Lower leg skin (tissue), 3 donors: ENCODE measurements at regions not wholly inside any gene's neighbourhood (a gene's known extent, or its start where the extent isn't known, plus 50 kb on each side); places are given as distances from the start of the nearest gene placed in this dataset.

ENCODE experiments used
- CTCF ChIP-seq, 3 donors: fragments of 450-650 bp; IDR thresholded peaks; one replicate each; pipeline ENCODE4 v1.5.1; 2016; ENCODE audit warnings: antibody characterized with exemption in 3 of 3, mild to moderate bottlenecking in 3 of 3, moderate library complexity in 2 of 3
- POLR2A ChIP-seq, 2 donors: fragments of 450-650 bp; IDR thresholded peaks; one replicate each; pipeline ENCODE4 v1.6.1; 2016 to 2017; ENCODE audit warnings: antibody characterized with exemption in 2 of 2, mild to moderate bottlenecking in 1 of 2, moderate library complexity in 1 of 2

DNA sequence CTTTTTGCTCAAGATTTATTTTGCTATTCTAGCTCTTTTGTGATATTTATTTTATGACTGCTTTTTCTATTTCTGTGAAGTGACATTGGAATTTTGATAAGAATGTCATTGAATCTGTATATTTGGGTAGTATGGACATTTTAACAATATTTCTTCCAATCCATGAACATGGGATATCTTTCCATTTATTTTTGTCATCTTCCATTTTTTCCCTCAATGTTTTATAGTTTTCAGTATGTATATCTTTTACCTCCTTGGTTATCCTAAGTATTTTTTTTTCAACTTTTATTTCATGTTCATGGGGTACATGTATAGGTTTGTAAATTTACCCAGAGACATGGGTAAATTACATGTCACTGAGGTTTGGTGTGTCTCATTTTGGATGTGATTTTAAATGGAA lies 74.1 kb upstream of the PREP start:
- no peak for TF ChIP-seq POLR2A (IDR thresholded peaks at IDR 0.05)
- no peak for TF ChIP-seq CTCF (IDR thresholded peaks at IDR 0.05)
